HCT116 (cell line): ENCODE measurements at regions not wholly inside any gene's neighbourhood (a gene's known extent, or its start where the extent isn't known, plus 50 kb on each side); places are given as distances from the start of the nearest gene placed in this dataset.

ENCODE experiments used
- ATAC-seq: fragments of 200-7000 bp; cut with Tn5 transposase; 2 replicates; pipeline ENCODE4 v1.9.1; 2020; ENCODE audit warnings: mild to moderate bottlenecking, moderate library complexity
- BruUV-seq: library from RNA; stranded (reverse); fragments of 400-500 nt; replicated peaks from 2 replicates; lab custom pipeline; 2021; lab: Mats Ljungman, UMichigan
- CTCF ChIA-PET: fragments of 300-600 bp; sonication (Branson Sonifier 250); formaldehyde crosslinking; loops from one replicate; lab custom pipeline; 2021; ENCODE audit warnings: antibody characterized with exemption; lab: Charles Lee
- POLR2A ChIA-PET: fragments of 300-600, 350-600 bp; sonication (Branson Sonifier 250); formaldehyde crosslinking; loops from one replicate; lab custom pipeline; 2021; ENCODE audit warnings: antibody characterized with exemption; lab: Charles Lee
- RAD21 ChIA-PET, 2 experiments: fragments of 300-600 bp; sonication (Branson Sonifier 250); formaldehyde crosslinking; loops; one replicate each; lab custom pipeline; 2023; ENCODE audit warnings: low total read pairs in 2 of 2; ENCODE audit not compliant: uncharacterized antibody in 2 of 2, unreplicated experiment in 2 of 2, low non-redundant PET in 1 of 2; lab: Charles Lee
- DNase-seq: peaks from one replicate; pipeline ENCODE4 v3.0.0-alpha.2; 2010; ENCODE audit warnings: low read depth, low spot score
- H2AFZ ChIP-seq: fragments of 200-600 bp; shearing (Covaris generic), sonication (generic); 2 replicates; pipeline ENCODE4 v1.6.1; 2017; ENCODE audit warnings: low read depth, mixed run types, mixed read lengths, antibody characterized with exemption, low read length; ENCODE audit not compliant: poor library complexity, severe bottlenecking
- H3K27ac ChIP-seq: 2 replicates; pipeline ENCODE4 v1.5.1; 2012; ENCODE audit warnings: low read depth, low read length
- H3K27me3 ChIP-seq: fragments of 200-600 bp; sonication (generic); 2 replicates; pipeline ENCODE4 v1.6.1; 2016; ENCODE audit warnings: mixed run types, low read length, mixed read lengths; ENCODE audit not compliant: insufficient read depth
- H3K36me3 ChIP-seq, 2 experiments: fragments of 200-500 bp in 1 of 2; fragments of 200-600 bp in 1 of 2; sonication (Bioruptor generic) in 1 of 2; sonication (generic) in 1 of 2; 2 replicates each; pipeline versions ENCODE4 v1.5.1 to v1.6.1; 2014 to 2016; ENCODE audit warnings: low read length in 2 of 2, inconsistent platforms in 1 of 2, mixed read lengths in 1 of 2, mixed run types in 1 of 2; ENCODE audit not compliant: insufficient read depth in 2 of 2, control insufficient read depth in 1 of 2
- H3K4me1 ChIP-seq, 2 experiments: fragments of 200-600 bp in 1 of 2; sonication (generic) in 1 of 2; 2 replicates each; pipeline versions ENCODE4 v1.5.1 to v1.6.1; 2012 to 2017; ENCODE audit warnings: low read length in 2 of 2, inconsistent platforms in 1 of 2, mild to moderate bottlenecking in 1 of 2, mixed read lengths in 1 of 2, mixed run types in 1 of 2, moderate library complexity in 1 of 2; ENCODE audit not compliant: insufficient read depth in 2 of 2, control insufficient read depth in 1 of 2
- H3K4me2 ChIP-seq: fragments of 200-600 bp; sonication (generic); 2 replicates; pipeline ENCODE4 v1.6.1; 2017; ENCODE audit warnings: mixed run types, low read length, mixed read lengths
- H3K4me3 ChIP-seq, 2 experiments: fragments of 200-600 bp in 1 of 2; sonication (generic) in 1 of 2; replicated peaks in 1 of 2; 2 replicates each; pipeline ENCODE4 v1.5.1; 2011 to 2016; ENCODE audit warnings: low read length in 2 of 2, control low read depth in 1 of 2, low read depth in 1 of 2, mild to moderate bottlenecking in 1 of 2, mixed read lengths in 1 of 2, mixed run types in 1 of 2
- H3K79me2 ChIP-seq: fragments of 200-600 bp; sonication (generic); 2 replicates; pipeline ENCODE4 v1.6.1; 2017; ENCODE audit warnings: mild to moderate bottlenecking, mixed run types, low read length, moderate library complexity, mixed read lengths; ENCODE audit not compliant: insufficient read depth
- H3K9ac ChIP-seq: fragments of 200-600 bp; sonication (generic); 2 replicates; pipeline ENCODE4 v1.6.1; 2016; ENCODE audit warnings: low read length, mixed read lengths
- H3K9me2 ChIP-seq: fragments of 200-600 bp; sonication (generic), shearing (Covaris generic); 2 replicates; pipeline ENCODE4 v1.6.1; 2017; ENCODE audit warnings: mixed run types, mild to moderate bottlenecking, moderate library complexity; ENCODE audit not compliant: insufficient read depth
- H3K9me3 ChIP-seq, 2 experiments: fragments of 200-500 bp in 1 of 2; fragments of 200-600 bp in 1 of 2; sonication (Bioruptor generic) in 1 of 2; sonication (generic) in 1 of 2; 2 replicates each; pipeline ENCODE4 v1.6.1; 2014 to 2017; ENCODE audit warnings: low read length in 2 of 2, mixed read lengths in 2 of 2, inconsistent platforms in 1 of 2, low read depth in 1 of 2, mild to moderate bottlenecking in 1 of 2, mixed run types in 1 of 2, moderate library complexity in 1 of 2; ENCODE audit not compliant: control insufficient read depth in 1 of 2, insufficient read depth in 1 of 2
- H4K20me1 ChIP-seq: fragments of 200-600 bp; sonication (generic), shearing (Covaris generic); 2 replicates; pipeline ENCODE4 v1.6.1; 2017; ENCODE audit warnings: mixed run types, mild to moderate bottlenecking, moderate library complexity; ENCODE audit not compliant: insufficient read depth
- CTCF ChIP-seq, 3 experiments: fragments of 200-600 bp in 1 of 3; sonication (generic) in 1 of 3; IDR thresholded peaks in 2 of 3; conservative IDR thresholded peaks in 1 of 3; 2 replicates each; pipeline ENCODE4 v1.5.1; 2012 to 2017; ENCODE audit warnings: low read depth in 2 of 3, low read length in 2 of 3, antibody characterized with exemption in 1 of 3, borderline replicate concordance in 1 of 3, control low read depth in 1 of 3, mild to moderate bottlenecking in 1 of 3, mixed read lengths in 1 of 3, mixed run types in 1 of 3, moderate library complexity in 1 of 3; ENCODE audit not compliant: insufficient read depth in 1 of 3
- POLR2AphosphoS5 ChIP-seq: IDR thresholded peaks from 2 replicates; pipeline ENCODE4 v1.6.1; 2011; ENCODE audit warnings: mild to moderate bottlenecking, low read depth, low read length, moderate library complexity
- TCF7L2 ChIP-seq: IDR thresholded peaks from 2 replicates; pipeline ENCODE4 v1.7.0; 2011; ENCODE audit warnings: borderline replicate concordance, inconsistent platforms; ENCODE audit not compliant: insufficient read depth, insufficient read length; ENCODE audit errors: extremely low read depth
- ZFX ChIP-seq: fragments of 450-650 bp; IDR thresholded peaks from 2 replicates; pipeline ENCODE4 v1.6.1; 2017
- ZNF274 ChIP-seq: fragments of 200-500 bp; sonication (Bioruptor generic); IDR thresholded peaks from 2 replicates; pipeline ENCODE4 v1.6.1; 2014; ENCODE audit warnings: mild to moderate bottlenecking, low read depth, low read length, inconsistent platforms
- intact Hi-C: fragments of 100-400 bp; cut with micrococcal nuclease; formaldehyde crosslinking; loops from 2 replicates; pipeline ENCODE4 v1.10.0; 2022

GRCh38 chrX:40169193-40170101 is 71.7 kb upstream of the BCOR start:
- RAD21 ChIA-PET, result no interaction called here
- peak overlapping the region; percentile 20 to 29 for H3K4me3 ChIP-seq
- peaks cover 45% of the 10 kb centered on the region for H3K79me2 ChIP-seq
- H3K27me3 ChIP-seq, result no peaks in the 10 kb centered on the region
- POLR2A ChIA-PET, result interaction anchor here (1.0 to 3.0 kb wide), 3 partner anchors 8 to 72 kb away, joined by 4 to 19 read pairs (median 6); partner anchors contain the start of gene BCOR
- CTCF ChIA-PET, result interaction anchor here (1.9 kb wide), 1 partner anchor 72 kb away, joined by 7 read pairs; the partner anchor contains the start of gene BCOR
- H3K9me2 ChIP-seq, result no peaks in the 10 kb centered on the region
- ATAC-seq, result peak; percentile 33
- no peak overlapping the region for H2AFZ ChIP-seq
- intact Hi-C loops, result loop anchor here (5.0 to 10.0 kb wide), 3 partner anchors 95 to 1365 kb away; partner anchors contain the start of gene MID1IP1
- H3K4me2 ChIP-seq, result peak overlapping the region; percentile 86
- peak; percentile 78 for DNase-seq
- no peaks in the 10 kb centered on the region for H4K20me1 ChIP-seq
- no TSS peak for BruUV-seq
- no peaks in the 10 kb centered on the region for H3K9me3 ChIP-seq
- peaks cover 60 to 97% of the 10 kb centered on the region in 2 experiments for H3K4me1 ChIP-seq
- H3K27ac ChIP-seq, result peak overlapping the region; percentile 98
- TF ChIP-seq TCF7L2 (peak; percentile 44), POLR2AphosphoS5 (peak; percentile 45), CTCF (IDR thresholded peaks at IDR 0.05 in 2 of 3, conservative IDR thresholded peaks at IDR 0.05 in 1 of 3; ENCODE audit: borderline replicate concordance in 1 of 3, insufficient read depth in 1 of 3, low read depth in 2 of 3, low read length in 2 of 3) (peak in 2 of 3 experiments; percentile 54 to 63; a peak in 4 of 6 replicates), ZNF274 (no peak), ZFX (peak; percentile 52)
- peak overlapping the region; percentile 83 for H3K9ac ChIP-seq
- H3K36me3 ChIP-seq, result no peaks in the 10 kb centered on the region
